ENCODE measurements at regions not wholly inside any gene's neighbourhood (a gene's known extent, or its start where the extent isn't known, plus 50 kb on each side); places are given as distances from the start of the nearest gene placed in this dataset.

DNA sequence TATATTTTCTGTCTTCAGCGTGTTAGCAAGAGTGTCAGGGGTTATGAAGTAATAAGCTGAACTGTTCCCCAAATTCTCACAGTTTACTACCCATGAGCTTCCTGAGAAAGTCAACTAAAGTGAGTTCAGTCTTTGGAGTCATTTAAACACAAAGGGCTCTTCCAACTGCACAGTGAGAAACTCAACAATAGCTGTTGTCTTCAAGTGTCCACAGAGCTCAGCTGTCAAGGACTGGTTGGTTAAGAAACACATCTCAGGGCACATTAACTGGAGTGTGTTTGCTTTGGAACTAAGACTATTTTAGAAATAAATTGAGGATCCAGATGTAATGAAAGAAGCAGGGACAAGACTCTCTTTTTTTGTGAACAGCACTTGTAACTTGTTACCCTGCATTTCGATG, 241.4 kb upstream of the SOX4 start:
- H3K27ac ChIP-seq (ENCODE audit: extremely low read depth, low read depth, low read length): no peak overlapping the region
- no peaks in the 10 kb centered on the region for H3K36me3 ChIP-seq (ENCODE audit: control insufficient read depth in 2 of 2, insufficient read depth in 1 of 2, low read length in 2 of 2)
- H3K4me3 ChIP-seq (ENCODE audit: low read depth, low read length): no peak overlapping the region
- peaks cover 15% of the 10 kb centered on the region for H3K4me1 ChIP-seq (ENCODE audit: control insufficient read depth, insufficient read depth, low read length)
- TF ChIP-seq ZNF341 (tag by site-specific recombination; IDR thresholded peaks at IDR 0.05; ENCODE audit: low read depth) (0 out of 2 replicates have a peak, but pooled peaks have one; percentile 17), ZNF473 (tag by site-specific recombination; IDR thresholded peaks at IDR 0.05) (no peak)
- ChIA-PET CTCF (no interaction called here), POLR2A (no interaction called here)
- H3K9me3 ChIP-seq (ENCODE audit: control insufficient read depth, insufficient read depth, low read depth, low read length): no peaks in the 10 kb centered on the region

DNA sequence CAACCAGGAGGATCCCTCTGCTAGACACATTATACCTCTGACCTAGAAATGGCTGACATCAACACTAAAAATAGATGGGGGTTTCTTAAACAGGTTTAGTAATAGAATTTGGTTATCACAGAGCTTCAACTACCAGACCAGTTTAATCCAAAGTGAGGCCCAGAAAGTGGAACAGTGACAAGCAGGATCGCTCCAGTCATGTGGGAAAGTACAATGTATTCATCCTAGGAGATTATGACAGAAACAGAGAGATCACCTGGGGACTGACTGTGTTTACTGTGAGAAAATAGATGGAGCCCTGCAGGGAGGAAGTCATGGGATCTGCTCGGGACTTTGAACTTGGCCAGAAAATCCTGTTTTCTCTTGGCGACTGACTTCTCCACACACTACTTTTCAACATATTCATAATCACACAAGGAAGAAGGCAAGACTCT, 238.7 kb upstream of the SOX4 start:
- no peaks in the 10 kb centered on the region for H3K9me3 ChIP-seq (ENCODE audit: control insufficient read depth, insufficient read depth, low read depth, low read length)
- CTCF ChIA-PET: no interaction called here
- no peaks in the 10 kb centered on the region for H3K4me1 ChIP-seq (ENCODE audit: control insufficient read depth, insufficient read depth, low read length)
- POLR2A ChIA-PET: no interaction called here
- no peaks in the 10 kb centered on the region for H3K36me3 ChIP-seq (ENCODE audit: control insufficient read depth in 2 of 2, insufficient read depth in 1 of 2, low read length in 2 of 2)
- H3K27ac ChIP-seq (ENCODE audit: extremely low read depth, low read depth, low read length): no peak overlapping the region
- TF ChIP-seq ZBTB17 (tag by site-specific recombination; IDR thresholded peaks at IDR 0.05) (0 out of 2 replicates have a peak, but pooled peaks have one; percentile 43), ZIC2 (tag by site-specific recombination; IDR thresholded peaks at IDR 0.05) (0 out of 2 replicates have a peak, but pooled peaks have one; percentile 27), WT1 (tag by site-specific recombination; IDR thresholded peaks at IDR 0.05) (0 out of 2 replicates have a peak, but pooled peaks have one; percentile 6), ZSCAN16 (tag by site-specific recombination; IDR thresholded peaks at IDR 0.05) (no peak), ZFP37 (tag by site-specific recombination; IDR thresholded peaks at IDR 0.05) (no peak)
- TF ChIP-seq, protein P1, sequence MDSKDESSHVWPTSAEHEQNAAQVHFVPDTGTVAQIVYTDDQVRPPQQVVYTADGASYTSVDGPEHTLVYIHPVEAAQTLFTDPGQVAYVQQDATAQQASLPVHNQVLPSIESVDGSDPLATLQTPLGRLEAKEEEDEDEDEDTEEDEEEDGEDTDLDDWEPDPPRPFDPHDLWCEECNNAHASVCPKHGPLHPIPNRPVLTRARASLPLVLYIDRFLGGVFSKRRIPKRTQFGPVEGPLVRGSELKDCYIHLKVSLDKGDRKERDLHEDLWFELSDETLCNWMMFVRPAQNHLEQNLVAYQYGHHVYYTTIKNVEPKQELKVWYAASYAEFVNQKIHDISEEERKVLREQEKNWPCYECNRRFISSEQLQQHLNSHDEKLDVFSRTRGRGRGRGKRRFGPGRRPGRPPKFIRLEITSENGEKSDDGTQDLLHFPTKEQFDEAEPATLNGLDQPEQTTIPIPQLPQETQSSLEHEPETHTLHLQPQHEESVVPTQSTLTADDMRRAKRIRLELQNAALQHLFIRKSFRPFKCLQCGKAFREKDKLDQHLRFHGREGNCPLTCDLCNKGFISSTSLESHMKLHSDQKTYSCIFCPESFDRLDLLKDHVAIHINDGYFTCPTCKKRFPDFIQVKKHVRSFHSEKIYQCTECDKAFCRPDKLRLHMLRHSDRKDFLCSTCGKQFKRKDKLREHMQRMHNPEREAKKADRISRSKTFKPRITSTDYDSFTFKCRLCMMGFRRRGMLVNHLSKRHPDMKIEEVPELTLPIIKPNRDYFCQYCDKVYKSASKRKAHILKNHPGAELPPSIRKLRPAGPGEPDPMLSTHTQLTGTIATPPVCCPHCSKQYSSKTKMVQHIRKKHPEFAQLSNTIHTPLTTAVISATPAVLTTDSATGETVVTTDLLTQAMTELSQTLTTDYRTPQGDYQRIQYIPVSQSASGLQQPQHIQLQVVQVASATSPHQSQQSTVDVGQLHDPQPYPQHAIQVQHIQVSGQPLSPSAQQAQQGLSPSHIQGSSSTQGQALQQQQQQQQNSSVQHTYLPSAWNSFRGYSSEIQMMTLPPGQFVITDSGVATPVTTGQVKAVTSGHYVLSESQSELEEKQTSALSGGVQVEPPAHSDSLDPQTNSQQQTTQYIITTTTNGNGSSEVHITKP (tag by site-specific recombination; IDR thresholded peaks at IDR 0.05): peak; percentile 37; the same call in 1 of the 2 replicates
- H3K4me3 ChIP-seq (ENCODE audit: low read depth, low read length): no peak overlapping the region

DNA sequence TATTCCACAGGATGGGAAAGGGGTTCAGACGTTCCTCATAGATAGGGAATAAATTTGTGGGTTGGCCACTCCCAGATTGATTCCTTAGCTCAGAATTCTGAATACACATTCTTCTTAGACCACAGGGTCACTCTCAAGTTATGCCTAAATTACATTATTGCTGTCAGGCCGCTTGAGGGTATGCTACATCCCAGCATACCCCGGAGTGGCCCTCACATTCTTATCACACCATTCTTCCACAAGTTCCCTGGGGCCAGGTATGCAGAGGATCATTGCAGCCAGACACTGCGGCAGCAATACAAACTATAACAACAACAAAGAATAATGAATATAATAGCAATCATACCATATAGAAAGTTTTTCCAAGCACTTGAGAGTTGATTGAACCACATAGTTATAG, 237.9 kb upstream of the SOX4 start:
- Histone ChIP-seq H3K4me3 (ENCODE audit: low read depth, low read length) (no peak overlapping the region), H3K4me1 (ENCODE audit: control insufficient read depth, insufficient read depth, low read length) (no peaks in the 10 kb centered on the region), H3K27ac (ENCODE audit: extremely low read depth, low read depth, low read length) (no peak overlapping the region), H3K9me3 (ENCODE audit: control insufficient read depth, insufficient read depth, low read depth, low read length) (no peaks in the 10 kb centered on the region), H3K36me3 (ENCODE audit: control insufficient read depth in 2 of 2, insufficient read depth in 1 of 2, low read length in 2 of 2) (no peaks in the 10 kb centered on the region)
- ChIA-PET CTCF (no interaction called here), POLR2A (interaction anchor here (1.0 kb wide), 1 partner anchor 22 kb away, joined by 3 read pairs; no protein-coding TSS in a partner anchor)
- TF ChIP-seq ZNF416 (tag by site-specific recombination; IDR thresholded peaks at IDR 0.05) (no peak), ZBTB21 (tag by site-specific recombination; IDR thresholded peaks at IDR 0.05) (no peak), ZNF121 (tag by site-specific recombination; IDR thresholded peaks at IDR 0.05) (no peak), ZBTB48 (tag by site-specific recombination; IDR thresholded peaks at IDR 0.05) (no peak), ZNF335 (tag by site-specific recombination; conservative IDR thresholded peaks at IDR 0.05) (no peak), KLF7 (tag by site-specific recombination; IDR thresholded peaks at IDR 0.05; ENCODE audit: borderline replicate concordance) (no peak)
- TF ChIP-seq, protein P2, sequence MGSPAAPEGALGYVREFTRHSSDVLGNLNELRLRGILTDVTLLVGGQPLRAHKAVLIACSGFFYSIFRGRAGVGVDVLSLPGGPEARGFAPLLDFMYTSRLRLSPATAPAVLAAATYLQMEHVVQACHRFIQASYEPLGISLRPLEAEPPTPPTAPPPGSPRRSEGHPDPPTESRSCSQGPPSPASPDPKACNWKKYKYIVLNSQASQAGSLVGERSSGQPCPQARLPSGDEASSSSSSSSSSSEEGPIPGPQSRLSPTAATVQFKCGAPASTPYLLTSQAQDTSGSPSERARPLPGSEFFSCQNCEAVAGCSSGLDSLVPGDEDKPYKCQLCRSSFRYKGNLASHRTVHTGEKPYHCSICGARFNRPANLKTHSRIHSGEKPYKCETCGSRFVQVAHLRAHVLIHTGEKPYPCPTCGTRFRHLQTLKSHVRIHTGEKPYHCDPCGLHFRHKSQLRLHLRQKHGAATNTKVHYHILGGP (tag by site-specific recombination; IDR thresholded peaks at IDR 0.05): no peak
- TF ChIP-seq, protein P3, sequence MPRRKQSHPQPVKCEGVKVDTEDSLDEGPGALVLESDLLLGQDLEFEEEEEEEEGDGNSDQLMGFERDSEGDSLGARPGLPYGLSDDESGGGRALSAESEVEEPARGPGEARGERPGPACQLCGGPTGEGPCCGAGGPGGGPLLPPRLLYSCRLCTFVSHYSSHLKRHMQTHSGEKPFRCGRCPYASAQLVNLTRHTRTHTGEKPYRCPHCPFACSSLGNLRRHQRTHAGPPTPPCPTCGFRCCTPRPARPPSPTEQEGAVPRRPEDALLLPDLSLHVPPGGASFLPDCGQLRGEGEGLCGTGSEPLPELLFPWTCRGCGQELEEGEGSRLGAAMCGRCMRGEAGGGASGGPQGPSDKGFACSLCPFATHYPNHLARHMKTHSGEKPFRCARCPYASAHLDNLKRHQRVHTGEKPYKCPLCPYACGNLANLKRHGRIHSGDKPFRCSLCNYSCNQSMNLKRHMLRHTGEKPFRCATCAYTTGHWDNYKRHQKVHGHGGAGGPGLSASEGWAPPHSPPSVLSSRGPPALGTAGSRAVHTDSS (tag by site-specific recombination; IDR thresholded peaks at IDR 0.05): no peak
- TF ChIP-seq, protein P4, sequence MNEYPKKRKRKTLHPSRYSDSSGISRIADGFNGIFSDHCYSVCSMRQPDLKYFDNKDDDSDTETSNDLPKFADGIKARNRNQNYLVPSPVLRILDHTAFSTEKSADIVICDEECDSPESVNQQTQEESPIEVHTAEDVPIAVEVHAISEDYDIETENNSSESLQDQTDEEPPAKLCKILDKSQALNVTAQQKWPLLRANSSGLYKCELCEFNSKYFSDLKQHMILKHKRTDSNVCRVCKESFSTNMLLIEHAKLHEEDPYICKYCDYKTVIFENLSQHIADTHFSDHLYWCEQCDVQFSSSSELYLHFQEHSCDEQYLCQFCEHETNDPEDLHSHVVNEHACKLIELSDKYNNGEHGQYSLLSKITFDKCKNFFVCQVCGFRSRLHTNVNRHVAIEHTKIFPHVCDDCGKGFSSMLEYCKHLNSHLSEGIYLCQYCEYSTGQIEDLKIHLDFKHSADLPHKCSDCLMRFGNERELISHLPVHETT (tag by site-specific recombination; IDR thresholded peaks at IDR 0.05): no peak
